ENCODE measurements at regions not wholly inside any gene's neighbourhood (a gene's known extent, or its start where the extent isn't known, plus 50 kb on each side); places are given as distances from the start of the nearest gene placed in this dataset.
"Not testable (repeated sequence)": the region's sequence is repeated elsewhere in the genome, so short reads cannot be mapped to it uniquely, and the experiment has no call there.

DNA sequence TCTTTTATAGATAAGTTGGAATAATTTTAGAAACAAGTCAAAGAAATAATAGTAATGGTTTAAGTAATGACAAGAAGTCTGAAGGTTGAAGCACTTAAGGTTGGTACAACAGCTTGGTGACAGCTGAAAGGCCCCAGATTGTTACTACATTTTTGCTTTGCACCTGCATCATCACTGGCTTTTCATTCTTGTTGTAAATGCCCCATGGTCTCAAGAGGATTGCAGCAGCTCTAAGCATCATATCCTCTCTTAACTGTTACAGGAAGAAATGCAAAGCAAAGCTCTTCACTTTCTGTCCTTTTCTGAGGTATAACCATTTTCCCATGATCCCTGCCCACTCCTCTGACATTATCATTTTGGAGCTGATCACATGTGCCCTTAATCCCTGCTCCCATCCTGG, 461.0 kb downstream of the RPIA start:
- TF ChIP-seq YY1 (IDR thresholded peaks at IDR 0.05; ENCODE audit: insufficient read depth, insufficient read length); ZNF274 (IDR thresholded peaks at IDR 0.05; ENCODE audit: low read depth, low read length): not testable (repeated sequence)

All from NT2/D1 (cell line).